Adrenal gland (tissue), 9 donors: ENCODE measurements at regions not wholly inside any gene's neighbourhood (a gene's known extent, or its start where the extent isn't known, plus 50 kb on each side); places are given as distances from the start of the nearest gene placed in this dataset.

Experiments
- DNase-seq, 7 donors: peaks; one replicate each; pipeline ENCODE4 v3.0.0-alpha.2; 2019 to 2020
- H3K27ac ChIP-seq, 5 donors: fragments of 200-600 bp; sonication (generic) in 4 of 5; 1 replicate in 3 of 5; 2 replicates in 2 of 5; pipeline versions ENCODE4 v1.5.1 to v1.8.0; 2016 to 2020; ENCODE audit warnings: mild to moderate bottlenecking in 1 of 5
- H3K27me3 ChIP-seq: fragments of 200-600 bp; 2 replicates; pipeline ENCODE4 v1.8.0; 2021
- H3K36me3 ChIP-seq, 2 donors: fragments of 200-600 bp; replicated peaks in 1 of 2; 1 replicate in 1 of 2; 2 replicates in 1 of 2; pipeline versions ENCODE4 v1.5.1 to v1.8.0; 2018 to 2022
- H3K4me1 ChIP-seq, 2 donors: fragments of 200-600 bp; replicated peaks in 1 of 2; 1 replicate in 1 of 2; 2 replicates in 1 of 2; pipeline versions ENCODE4 v1.5.1 to v1.8.0; 2018 to 2021
- H3K4me3 ChIP-seq, 4 donors: fragments of 200-600 bp; sonication (generic) in 3 of 4; one replicate each; pipeline ENCODE4 v1.5.1; 2016 to 2018
- H3K9me3 ChIP-seq, 3 donors: fragments of 200-600 bp; sonication (generic) in 1 of 3; replicated peaks in 1 of 3; 1 replicate in 2 of 3; 2 replicates in 1 of 3; pipeline versions ENCODE4 v1.5.1 to v1.8.0; 2016 to 2021
- POLR2A ChIP-seq, 2 donors: fragments of 450-650 bp; IDR thresholded peaks; one replicate each; pipeline ENCODE4 v1.6.1; 2017; ENCODE audit warnings: antibody characterized with exemption in 2 of 2, mild to moderate bottlenecking in 2 of 2, moderate library complexity in 1 of 2
- WGBS, 4 donors: extraction: QIAGEN DNeasy Blood & Tissue Kit in 2 of 4; methylation state at CpG; one replicate each; pipeline versions ENCODE4 v1.1.5 to v1.1.7; 2013 to 2017; 5-methylcytosine and 5-hydroxymethylcytosine counted together
- intact Hi-C, 2 donors: fragments of 100-400 bp; cut with DNase I; formaldehyde crosslinking; loops; one replicate each; pipeline versions ENCODE4 v1.14.1 to v1.15.0; 2022 to 2023
- TF ChIP-seq, protein P1 (sequence below), 6 experiments: fragments of 450-650 bp in 4 of 6; fragments of 200-600 bp in 2 of 6; sonication (generic) in 1 of 6; IDR thresholded peaks; 1 replicate in 5 of 6; 2 replicates in 1 of 6; pipeline versions ENCODE4 v1.5.1 to v1.8.0; 2016 to 2021; ENCODE audit warnings: antibody characterized with exemption in 6 of 6, mild to moderate bottlenecking in 2 of 6, moderate library complexity in 1 of 6
- donor health status: healthy with polysubstance abuse.
- donor health status: Bipolar disorder and iron deficiency.
- donor health status: DM: yes; HTN: yes; CAD: no.
- donor health status: DM: no; HTN: no; CAD: no.
- donor health status: DM: no; HTN: no; CAD: no.

DNA sequence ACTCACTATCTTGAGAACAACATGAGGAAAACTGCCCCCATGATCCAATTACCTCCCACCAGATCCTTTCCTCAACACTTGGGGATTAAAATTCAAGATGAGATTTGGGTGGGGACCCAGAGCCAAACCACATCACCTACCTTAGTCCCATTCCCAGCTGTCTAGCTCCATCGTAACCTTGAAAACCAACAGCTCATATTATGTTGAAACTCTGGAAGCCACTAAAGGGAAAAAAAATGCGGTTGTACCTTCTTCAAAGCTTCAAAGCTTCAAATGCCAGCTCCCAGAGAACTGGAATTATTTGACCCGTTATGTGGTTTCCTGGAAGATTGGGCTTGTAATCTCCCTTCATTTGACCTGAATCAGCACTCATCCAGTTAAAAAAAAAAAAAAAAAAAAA is 223.1 kb upstream of the GPC6 start:
- no peaks in the 10 kb centered on the region for H3K9me3 ChIP-seq
- 82 to 93% (median 88%) methylated on average over 3 of the region's 3 CpGs for WGBS, 4 donors
- DNase-seq, result no peak
- H3K27ac ChIP-seq, result no peak overlapping the region
- intact Hi-C loops, result no loop called here
- H3K27me3 ChIP-seq, result no peaks in the 10 kb centered on the region
- H3K4me3 ChIP-seq, result no peak overlapping the region
- TF ChIP-seq, protein P1, sequence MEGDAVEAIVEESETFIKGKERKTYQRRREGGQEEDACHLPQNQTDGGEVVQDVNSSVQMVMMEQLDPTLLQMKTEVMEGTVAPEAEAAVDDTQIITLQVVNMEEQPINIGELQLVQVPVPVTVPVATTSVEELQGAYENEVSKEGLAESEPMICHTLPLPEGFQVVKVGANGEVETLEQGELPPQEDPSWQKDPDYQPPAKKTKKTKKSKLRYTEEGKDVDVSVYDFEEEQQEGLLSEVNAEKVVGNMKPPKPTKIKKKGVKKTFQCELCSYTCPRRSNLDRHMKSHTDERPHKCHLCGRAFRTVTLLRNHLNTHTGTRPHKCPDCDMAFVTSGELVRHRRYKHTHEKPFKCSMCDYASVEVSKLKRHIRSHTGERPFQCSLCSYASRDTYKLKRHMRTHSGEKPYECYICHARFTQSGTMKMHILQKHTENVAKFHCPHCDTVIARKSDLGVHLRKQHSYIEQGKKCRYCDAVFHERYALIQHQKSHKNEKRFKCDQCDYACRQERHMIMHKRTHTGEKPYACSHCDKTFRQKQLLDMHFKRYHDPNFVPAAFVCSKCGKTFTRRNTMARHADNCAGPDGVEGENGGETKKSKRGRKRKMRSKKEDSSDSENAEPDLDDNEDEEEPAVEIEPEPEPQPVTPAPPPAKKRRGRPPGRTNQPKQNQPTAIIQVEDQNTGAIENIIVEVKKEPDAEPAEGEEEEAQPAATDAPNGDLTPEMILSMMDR (IDR thresholded peaks at IDR 0.05), result no peak
- no peak for TF ChIP-seq POLR2A (IDR thresholded peaks at IDR 0.05)
- H3K36me3 ChIP-seq, result no peaks in the 10 kb centered on the region
- H3K4me1 ChIP-seq, result no peaks in the 10 kb centered on the region

DNA sequence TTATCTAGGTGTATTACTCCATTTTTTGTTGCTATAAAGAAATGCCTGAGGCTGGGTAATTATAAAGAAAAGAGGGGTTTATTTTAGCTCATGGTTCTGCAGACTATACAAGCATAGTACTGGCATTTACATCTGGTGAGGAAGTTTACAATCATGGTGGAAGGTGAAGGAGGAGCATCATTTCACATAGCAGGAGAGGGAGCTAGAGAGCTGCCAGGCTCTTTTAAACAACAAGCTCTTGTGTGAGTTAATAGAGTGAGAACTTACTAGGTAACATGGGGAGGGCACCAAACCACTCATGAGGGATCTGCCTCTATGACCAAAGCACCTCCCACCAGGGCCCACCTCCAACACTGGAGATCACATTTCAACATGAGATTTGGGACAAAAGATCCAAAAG is 221.7 kb upstream of the GPC6 start:
- Histone ChIP-seq H3K4me1 (no peaks in the 10 kb centered on the region), H3K36me3 (no peaks in the 10 kb centered on the region)

DNA sequence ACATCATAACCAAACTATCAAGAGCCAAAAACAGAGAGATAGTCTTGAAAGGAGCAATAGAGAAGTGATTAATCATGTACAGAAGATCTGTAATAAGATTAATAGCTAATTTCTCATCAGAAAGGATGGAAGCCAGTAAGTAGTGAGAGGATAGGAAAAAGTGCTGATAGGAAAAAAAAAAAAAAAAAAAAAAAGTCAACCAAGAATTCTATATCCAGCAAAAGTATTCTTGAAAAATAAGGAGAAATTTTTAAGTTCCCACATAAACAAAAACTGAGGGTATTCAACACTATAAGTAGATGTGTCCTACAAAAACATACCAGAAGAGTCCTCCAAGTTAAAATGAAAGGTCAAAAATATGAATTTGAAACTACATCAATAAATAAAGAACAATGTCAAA is 218.7 kb upstream of the GPC6 start:
- Histone ChIP-seq H3K9me3 (no peaks in the 10 kb centered on the region), H3K4me1 (no peaks in the 10 kb centered on the region), H3K27me3 (no peaks in the 10 kb centered on the region), H3K36me3 (no peaks in the 10 kb centered on the region), H3K27ac (no peak overlapping the region), H3K4me3 (no peak overlapping the region)
- TF ChIP-seq POLR2A (IDR thresholded peaks at IDR 0.05), result no peak
- TF ChIP-seq, protein P1 (IDR thresholded peaks at IDR 0.05), result no peak
- no peak for DNase-seq
- intact Hi-C loops, result no loop called here

More for the DNA sequence above, 221.7 kb upstream of the GPC6 start:
- Histone ChIP-seq H3K9me3 (no peaks in the 10 kb centered on the region), H3K4me3 (no peak overlapping the region), H3K27ac (no peak overlapping the region), H3K27me3 (no peaks in the 10 kb centered on the region)
- intact Hi-C loops, result no loop called here
- DNase-seq, result no peak
- TF ChIP-seq, protein P1 (IDR thresholded peaks at IDR 0.05), result peak in 1 of 6 experiments; percentile 8
- no peak for TF ChIP-seq POLR2A (IDR thresholded peaks at IDR 0.05)

DNA sequence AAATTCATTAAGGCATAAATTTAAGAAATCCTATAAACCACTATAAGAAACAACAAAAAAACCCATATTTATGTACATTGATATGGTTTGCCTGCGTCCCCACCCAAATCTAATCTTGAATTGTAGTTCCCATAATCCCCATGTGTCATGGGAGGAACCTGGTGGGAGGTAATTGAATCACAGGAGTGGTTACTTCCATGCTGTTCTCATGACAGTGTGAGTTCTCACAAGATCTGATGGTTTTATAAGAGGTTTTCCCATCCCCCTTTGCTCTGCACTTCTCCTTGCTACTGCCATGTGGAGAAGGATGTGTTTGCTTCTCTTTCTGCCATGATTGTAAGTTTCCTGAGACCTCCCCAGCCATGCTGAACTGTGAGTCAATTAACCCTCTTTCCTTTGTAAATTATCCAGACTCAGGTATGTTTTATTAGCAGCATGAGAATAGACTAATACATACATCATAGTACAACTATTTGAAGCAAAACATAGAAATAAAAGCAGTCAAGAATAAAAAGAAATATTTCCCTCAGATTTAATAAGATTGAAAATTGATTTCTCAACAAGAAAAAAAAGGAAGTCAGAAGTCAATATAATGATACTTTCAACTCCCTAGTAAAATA is 209.0 kb upstream of the GPC6 start:
- Histone ChIP-seq H3K27ac (no peak overlapping the region), H3K36me3 (no peaks in the 10 kb centered on the region), H3K9me3 (peaks cover 0 to 8% (median 6%) of the 10 kb centered on the region in 3 donors), H3K4me1 (no peaks in the 10 kb centered on the region), H3K27me3 (no peaks in the 10 kb centered on the region), H3K4me3 (no peak overlapping the region)
- WGBS, 4 donors, result 81 to 87% (median 85%) methylated on average over 1 of the region's 1 CpG
- TF ChIP-seq, protein P1 (IDR thresholded peaks at IDR 0.05), result no peak
- TF ChIP-seq POLR2A (IDR thresholded peaks at IDR 0.05), result no peak
- no peak for DNase-seq
- intact Hi-C loops, result no loop called here
